GM12891 (cell line): ENCODE measurements at regions not wholly inside any gene's neighbourhood (a gene's known extent, or its start where the extent isn't known, plus 50 kb on each side); places are given as distances from the start of the nearest gene placed in this dataset.

Experiments
- POLR2A ChIP-seq: IDR thresholded peaks from 2 replicates; pipeline ENCODE4 v1.6.1; 2011; ENCODE audit warnings: low read depth, low read length, control low read depth
- POLR2AphosphoS5 ChIP-seq: IDR thresholded peaks from 2 replicates; pipeline ENCODE4 v1.6.1; 2011; ENCODE audit warnings: low read depth, low read length, control low read depth

DNA sequence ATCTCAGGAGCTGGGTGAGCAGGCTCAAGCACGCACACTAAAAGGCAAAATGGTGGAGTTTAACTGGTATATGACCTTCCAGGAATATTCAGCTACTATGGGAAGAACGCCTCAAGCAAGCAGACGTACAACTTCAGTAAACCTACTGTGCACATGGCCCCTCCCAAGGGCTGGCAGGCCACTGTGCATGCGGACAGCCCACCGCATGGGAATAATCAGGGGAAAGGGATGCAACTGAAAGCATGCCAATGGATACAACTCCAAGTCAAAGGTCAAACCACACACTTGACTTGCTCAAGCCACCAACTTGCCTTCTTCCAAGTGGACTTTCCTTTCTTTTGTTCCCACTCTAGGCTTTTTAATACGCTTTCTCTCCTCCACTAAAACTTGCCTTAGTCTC, 121.6 kb upstream of the SNTG2 start:
- TF ChIP-seq POLR2AphosphoS5 (no peak), POLR2A (no peak)
